ENCODE measurements at regions not wholly inside any gene's neighbourhood (a gene's known extent, or its start where the extent isn't known, plus 50 kb on each side); places are given as distances from the start of the nearest gene placed in this dataset.

GRCh38 chr2:14358339-14358738 lies 274.2 kb upstream of the LRATD1 start:
- WGBS, 2 experiments (ENCODE audit: low coverage in 1 of 2, low lambda C conversion rate in 2 of 2, missing lambda C conversion rate in 2 of 2): 8 to 10% methylated on average over 5 of the region's 5 CpGs
- in situ Hi-C loops (cut with MboI): no loop called here
- no peaks in the 10 kb centered on the region for H3F3A ChIP-seq (ENCODE audit: insufficient read depth)

GRCh38 chr2:14358774-14359173 lies 273.7 kb upstream of the LRATD1 start:
- Histone ChIP-seq H3K4me2 (ENCODE audit: unreplicated experiment) (no peak overlapping the region), H4K20me1 (ENCODE audit: insufficient read depth) (no peaks in the 10 kb centered on the region), H3K9me2 (ENCODE audit: insufficient read depth) (no peaks in the 10 kb centered on the region), H3K4me1 (ENCODE audit: insufficient read depth) (no peaks in the 10 kb centered on the region), H3K9ac (no peak overlapping the region), H3F3A (ENCODE audit: insufficient read depth) (no peaks in the 10 kb centered on the region), H3K27me3 (replicated peaks; ENCODE audit: insufficient read depth) (no peaks in the 10 kb centered on the region), H3K9me3 (ENCODE audit: low read depth) (no peaks in the 10 kb centered on the region), H2AFZ (no peak overlapping the region), H3K36me3 (ENCODE audit: low read depth) (no peaks in the 10 kb centered on the region), H3K79me2 (ENCODE audit: insufficient read depth) (no peaks in the 10 kb centered on the region), H3K4me3 (no peak overlapping the region), H3K27ac (no peak overlapping the region)
- 21 to 37% methylated on average over 6 of the region's 6 CpGs for WGBS, 2 experiments (ENCODE audit: low coverage in 1 of 2, low lambda C conversion rate in 2 of 2, missing lambda C conversion rate in 2 of 2)
- in situ Hi-C loops (cut with MboI): no loop called here
- TF ChIP-seq EZH2phosphoT487 (IDR thresholded peaks at IDR 0.05; ENCODE audit: insufficient read depth, low read depth): no peak
- TF ChIP-seq EZH2 (IDR thresholded peaks at IDR 0.05; ENCODE audit: insufficient read depth, poor library complexity, severe bottlenecking): no peak
- DNase-seq: no peak

More at GRCh38 chr2:14358339-14358738, 274.2 kb upstream of the LRATD1 start:
- TF ChIP-seq EZH2 (IDR thresholded peaks at IDR 0.05; ENCODE audit: insufficient read depth, poor library complexity, severe bottlenecking): no peak
- no peak for TF ChIP-seq EZH2phosphoT487 (IDR thresholded peaks at IDR 0.05; ENCODE audit: insufficient read depth, low read depth)
- no peaks in the 10 kb centered on the region for H3K27me3 ChIP-seq (replicated peaks; ENCODE audit: insufficient read depth)
- H3K9me3 ChIP-seq (ENCODE audit: low read depth): no peaks in the 10 kb centered on the region
- no peaks in the 10 kb centered on the region for H3K79me2 ChIP-seq (ENCODE audit: insufficient read depth)
- no peaks in the 10 kb centered on the region for H4K20me1 ChIP-seq (ENCODE audit: insufficient read depth)
- no peaks in the 10 kb centered on the region for H3K4me1 ChIP-seq (ENCODE audit: insufficient read depth)
- H3K4me3 ChIP-seq: no peak overlapping the region
- peak; percentile 20 for DNase-seq
- H3K4me2 ChIP-seq (ENCODE audit: unreplicated experiment): no peak overlapping the region
- H3K36me3 ChIP-seq (ENCODE audit: low read depth): no peaks in the 10 kb centered on the region
- H2AFZ ChIP-seq: no peak overlapping the region
- no peak overlapping the region for H3K27ac ChIP-seq
- no peaks in the 10 kb centered on the region for H3K9me2 ChIP-seq (ENCODE audit: insufficient read depth)
- no peak overlapping the region for H3K9ac ChIP-seq

- no peak for DNase-seq
Measured at GRCh38 chr2:14363137-14363536, 269.4 kb upstream of the LRATD1 start.

GRCh38 chr2:14363976-14364375 lies 268.5 kb upstream of the LRATD1 start:
- Histone ChIP-seq H3K9ac (no peak overlapping the region), H3K9me2 (ENCODE audit: insufficient read depth) (no peaks in the 10 kb centered on the region), H4K20me1 (ENCODE audit: insufficient read depth) (no peaks in the 10 kb centered on the region), H3K4me2 (ENCODE audit: unreplicated experiment) (no peak overlapping the region), H3K27me3 (replicated peaks; ENCODE audit: insufficient read depth) (no peaks in the 10 kb centered on the region), H3K4me3 (no peak overlapping the region), H2AFZ (no peak overlapping the region), H3K36me3 (ENCODE audit: low read depth) (no peaks in the 10 kb centered on the region), H3K9me3 (ENCODE audit: low read depth) (no peaks in the 10 kb centered on the region), H3K79me2 (ENCODE audit: insufficient read depth) (no peaks in the 10 kb centered on the region), H3F3A (ENCODE audit: insufficient read depth) (no peaks in the 10 kb centered on the region), H3K27ac (no peak overlapping the region), H3K4me1 (ENCODE audit: insufficient read depth) (no peaks in the 10 kb centered on the region)
- in situ Hi-C loops (cut with MboI): no loop called here
- no peak for DNase-seq
- WGBS, 2 experiments (ENCODE audit: low coverage in 1 of 2, low lambda C conversion rate in 2 of 2, missing lambda C conversion rate in 2 of 2): 0 to 8% methylated on average over 3 of the region's 3 CpGs
- TF ChIP-seq EZH2 (IDR thresholded peaks at IDR 0.05; ENCODE audit: insufficient read depth, poor library complexity, severe bottlenecking) (no peak), EZH2phosphoT487 (IDR thresholded peaks at IDR 0.05; ENCODE audit: insufficient read depth, low read depth) (no peak)

More at GRCh38 chr2:14363137-14363536, 269.4 kb upstream of the LRATD1 start:
- Histone ChIP-seq H3K4me2 (ENCODE audit: unreplicated experiment) (no peak overlapping the region), H2AFZ (no peak overlapping the region), H3K4me1 (ENCODE audit: insufficient read depth) (no peaks in the 10 kb centered on the region), H3K9me2 (ENCODE audit: insufficient read depth) (no peaks in the 10 kb centered on the region), H4K20me1 (ENCODE audit: insufficient read depth) (no peaks in the 10 kb centered on the region), H3K9me3 (ENCODE audit: low read depth) (no peaks in the 10 kb centered on the region), H3K36me3 (ENCODE audit: low read depth) (no peaks in the 10 kb centered on the region), H3K4me3 (no peak overlapping the region), H3K79me2 (ENCODE audit: insufficient read depth) (no peaks in the 10 kb centered on the region), H3K27ac (no peak overlapping the region), H3K9ac (no peak overlapping the region), H3F3A (ENCODE audit: insufficient read depth) (no peaks in the 10 kb centered on the region), H3K27me3 (replicated peaks; ENCODE audit: insufficient read depth) (no peaks in the 10 kb centered on the region)
- in situ Hi-C loops (cut with MboI): no loop called here
- 24 to 28% methylated on average over 4 of the region's 4 CpGs for whole genome bisulfite sequencing, 2 experiments (ENCODE audit: low coverage in 1 of 2, low lambda C conversion rate in 2 of 2, missing lambda C conversion rate in 2 of 2)
- TF ChIP-seq EZH2phosphoT487 (IDR thresholded peaks at IDR 0.05; ENCODE audit: insufficient read depth, low read depth) (no peak), EZH2 (IDR thresholded peaks at IDR 0.05; ENCODE audit: insufficient read depth, poor library complexity, severe bottlenecking) (no peak)

- Histone ChIP-seq H3K36me3 (ENCODE audit: low read depth) (no peaks in the 10 kb centered on the region), H3K9me3 (ENCODE audit: low read depth) (no peaks in the 10 kb centered on the region), H3K9ac (no peak overlapping the region), H3K4me1 (ENCODE audit: insufficient read depth) (no peaks in the 10 kb centered on the region), H3K4me2 (ENCODE audit: unreplicated experiment) (no peak overlapping the region), H4K20me1 (ENCODE audit: insufficient read depth) (no peaks in the 10 kb centered on the region), H3K4me3 (no peak overlapping the region), H3F3A (ENCODE audit: insufficient read depth) (no peaks in the 10 kb centered on the region), H3K27me3 (replicated peaks; ENCODE audit: insufficient read depth) (no peaks in the 10 kb centered on the region), H3K79me2 (ENCODE audit: insufficient read depth) (no peaks in the 10 kb centered on the region), H3K27ac (no peak overlapping the region), H3K9me2 (ENCODE audit: insufficient read depth) (no peaks in the 10 kb centered on the region), H2AFZ (no peak overlapping the region)
- DNase-seq: no peak
- no peak for TF ChIP-seq EZH2phosphoT487 (IDR thresholded peaks at IDR 0.05; ENCODE audit: insufficient read depth, low read depth)
- in situ Hi-C loops (cut with MboI): no loop called here
- 46 to 50% methylated on average over 8 of the region's 8 CpGs for WGBS, 2 experiments (ENCODE audit: low coverage in 1 of 2, low lambda C conversion rate in 2 of 2, missing lambda C conversion rate in 2 of 2)
Measured at GRCh38 chr2:14364471-14364870, 268.0 kb upstream of the LRATD1 start.

Measured in GM23248 (cell line).